HG02973 (cell line): ENCODE measurements at regions not wholly inside any gene's neighbourhood (a gene's known extent, or its start where the extent isn't known, plus 50 kb on each side); places are given as distances from the start of the nearest gene placed in this dataset.
"Not testable (repeated sequence)": the region's sequence is repeated elsewhere in the genome, so short reads cannot be mapped to it uniquely, and the experiment has no call there.

Experiments
- ATAC-seq: cut with Tn5 transposase; IDR thresholded peaks from one replicate; pipeline ENCODE4 v1.9.1; 2021; ENCODE audit warnings: moderate library complexity; ENCODE audit not compliant: unreplicated experiment

DNA sequence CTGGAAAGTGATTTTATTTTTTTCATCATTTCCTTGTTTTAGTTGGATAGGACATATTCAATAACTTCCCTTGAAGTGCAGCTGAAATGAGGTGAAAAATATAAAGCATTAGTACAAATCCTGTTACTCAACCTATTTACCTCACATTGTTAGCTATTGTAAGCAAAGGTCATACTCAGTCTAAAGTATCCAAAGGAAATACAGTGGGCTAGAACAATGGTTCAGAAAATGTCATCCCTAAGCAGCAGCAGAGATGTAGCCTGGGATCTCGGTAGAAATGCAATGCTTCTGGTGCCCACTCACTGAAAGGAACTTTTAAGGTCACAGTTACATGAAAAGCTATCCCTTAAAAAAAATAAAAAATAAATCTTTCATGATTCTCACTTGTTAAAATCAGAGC is 300.6 kb downstream of the PPP4R3C start:
- ATAC-seq, result no peak

DNA sequence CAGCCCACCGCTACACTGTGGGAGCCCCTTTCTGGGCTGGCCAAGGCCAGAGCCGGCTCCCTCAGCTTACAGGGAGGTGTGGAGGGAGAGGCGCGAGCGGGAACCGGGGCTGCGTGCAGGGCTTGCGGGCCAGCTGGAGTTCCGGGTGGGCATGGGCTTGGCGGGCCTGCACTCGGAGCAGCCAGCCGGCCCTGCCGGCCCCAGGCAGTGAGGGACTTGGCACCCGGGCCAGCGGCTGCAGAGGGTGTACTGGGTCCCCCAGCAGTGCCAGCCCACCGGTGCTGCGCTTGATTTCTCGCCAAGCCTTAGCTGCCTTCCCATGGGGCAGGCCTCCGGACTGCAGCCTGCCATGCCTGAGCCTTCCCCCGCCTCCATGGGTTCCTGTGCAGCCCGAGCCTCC is 306.2 kb downstream of the PPP4R3C start:
- ATAC-seq, result not testable (repeated sequence)

DNA sequence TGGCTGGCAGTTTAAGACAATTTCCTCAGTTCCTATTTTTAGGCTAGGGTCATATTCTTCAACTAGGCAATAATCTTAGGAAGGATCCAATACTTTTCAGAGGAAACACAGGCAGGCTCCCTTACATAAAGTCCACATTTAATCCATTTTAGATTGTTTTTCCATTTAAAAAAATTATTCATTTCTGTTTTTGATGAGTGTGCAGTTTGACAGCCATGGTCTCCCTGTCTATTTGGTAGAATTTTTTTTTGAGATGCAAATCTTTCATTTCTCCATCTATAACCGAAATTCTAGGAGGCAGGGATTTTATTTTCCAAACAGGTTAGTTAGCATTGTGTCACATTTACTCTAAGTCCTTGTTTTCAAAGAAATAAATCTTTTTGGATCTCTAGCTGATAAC is 326.8 kb downstream of the PPP4R3C start:
- ATAC-seq, result no peak

DNA sequence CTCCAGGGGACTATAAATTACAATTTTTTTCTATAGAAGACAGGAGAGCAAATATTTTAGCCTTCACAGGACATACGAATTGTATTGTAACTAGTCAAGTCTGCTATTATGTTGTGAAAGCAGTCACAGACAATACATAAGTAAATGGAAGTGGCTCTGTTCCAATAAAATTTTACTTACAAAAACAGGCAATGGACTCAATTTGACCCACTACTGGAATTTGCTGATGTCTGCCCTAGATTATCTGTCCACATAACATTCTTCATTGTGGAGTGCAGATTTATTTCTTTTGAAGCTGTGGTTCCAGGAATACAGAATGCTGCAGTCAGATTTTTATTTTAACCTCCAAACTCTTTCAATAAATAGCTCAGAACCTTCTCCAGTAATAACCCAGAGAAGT is 330.3 kb downstream of the PPP4R3C start:
- no peak for ATAC-seq

DNA sequence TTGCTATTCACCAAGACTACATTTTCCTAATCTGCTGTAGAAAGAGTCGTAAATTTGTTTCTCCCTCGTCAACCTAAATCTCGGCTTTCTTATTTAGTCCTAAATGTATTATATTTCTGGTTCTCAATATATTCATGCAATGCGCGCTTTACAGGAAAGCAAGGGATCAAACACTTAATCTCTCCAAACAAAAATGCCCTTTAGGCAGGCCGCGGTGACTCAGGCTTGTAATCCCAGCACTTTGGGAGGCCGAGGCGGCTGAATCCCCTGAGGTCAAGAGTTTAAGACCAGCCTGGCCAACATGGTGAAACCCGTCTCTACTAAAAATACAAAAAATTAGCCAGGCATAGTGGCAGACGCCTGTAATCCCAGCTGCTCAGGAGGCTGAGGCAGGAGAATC is 376.0 kb downstream of the PPP4R3C start:
- ATAC-seq, result not testable (repeated sequence)

DNA sequence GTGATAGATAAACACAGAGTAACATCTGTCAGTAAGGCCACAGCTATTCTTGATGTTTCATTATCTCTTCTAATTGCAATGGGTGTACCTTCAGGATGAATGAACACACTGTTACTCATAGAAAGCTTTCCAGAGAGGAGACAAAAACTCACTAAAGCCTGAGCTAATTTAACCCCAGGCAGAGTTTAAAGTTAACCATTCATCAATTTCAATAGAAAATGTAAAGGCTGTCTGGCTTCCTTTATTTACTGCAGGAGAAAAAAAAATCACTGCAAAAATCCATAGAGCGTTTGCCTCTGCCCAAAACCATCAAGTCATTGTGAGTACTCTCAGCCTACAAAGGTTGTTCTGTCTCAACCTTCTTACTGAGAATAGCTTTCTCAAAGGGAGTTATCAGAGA is 376.9 kb downstream of the PPP4R3C start:
- no peak for ATAC-seq

DNA sequence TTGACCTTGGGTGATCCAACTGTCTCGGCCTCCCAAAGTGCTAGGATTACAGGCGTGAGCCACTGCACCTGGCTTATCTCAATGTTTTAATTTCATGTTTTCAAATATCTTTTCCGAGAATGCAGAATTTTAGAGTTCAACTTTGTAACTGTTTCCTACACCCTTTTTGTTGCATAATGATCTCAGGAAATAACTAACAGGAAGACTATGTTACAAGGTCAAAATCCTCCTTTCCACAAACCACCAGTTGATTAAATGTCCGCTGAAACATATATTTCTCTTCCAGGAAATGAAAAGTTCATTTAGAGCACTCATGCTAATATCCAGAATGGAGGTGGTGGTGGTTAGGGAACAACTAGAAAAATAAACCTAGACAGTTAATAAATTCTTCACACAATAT is 377.8 kb downstream of the PPP4R3C start:
- ATAC-seq, result no peak

DNA sequence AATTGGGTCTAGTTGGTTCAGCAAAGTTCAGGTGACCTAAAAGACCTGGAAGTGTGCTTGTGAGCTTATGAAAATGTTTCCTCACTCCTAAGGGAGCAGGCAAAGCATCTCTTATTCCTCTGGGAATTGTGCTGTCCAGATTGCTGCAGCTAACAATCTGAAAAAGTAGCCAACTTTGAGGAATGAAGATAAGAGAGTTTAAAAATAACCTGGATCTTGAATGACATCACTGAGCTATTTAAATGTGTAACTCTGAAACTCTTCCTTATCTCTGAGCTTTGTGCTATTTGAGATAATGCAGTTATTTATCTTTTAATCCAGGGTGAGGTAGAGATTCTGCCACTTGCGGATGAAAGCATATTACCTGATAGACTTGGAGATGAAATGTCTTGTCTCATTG is 384.8 kb downstream of the PPP4R3C start:
- no peak for ATAC-seq

DNA sequence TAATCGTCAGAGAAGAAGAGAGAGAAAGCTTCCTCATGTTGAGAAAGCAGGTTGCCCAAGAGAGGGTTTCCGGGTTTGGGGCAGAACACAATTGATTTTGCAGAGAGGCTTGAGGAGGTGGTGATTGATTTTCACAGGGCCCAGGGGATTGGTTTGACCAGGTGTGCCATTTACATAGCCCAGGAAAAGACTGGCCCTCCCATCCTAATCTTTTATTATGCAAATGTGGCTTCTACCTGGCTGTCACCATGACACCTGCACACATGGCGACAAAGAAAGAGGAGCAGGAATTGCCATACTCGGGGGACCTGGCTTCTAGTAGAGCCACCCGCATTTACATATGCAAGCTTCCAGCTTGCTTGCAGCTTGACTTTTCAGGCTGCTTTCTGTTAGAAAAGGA is 405.3 kb downstream of the PPP4R3C start:
- ATAC-seq, result no peak

DNA sequence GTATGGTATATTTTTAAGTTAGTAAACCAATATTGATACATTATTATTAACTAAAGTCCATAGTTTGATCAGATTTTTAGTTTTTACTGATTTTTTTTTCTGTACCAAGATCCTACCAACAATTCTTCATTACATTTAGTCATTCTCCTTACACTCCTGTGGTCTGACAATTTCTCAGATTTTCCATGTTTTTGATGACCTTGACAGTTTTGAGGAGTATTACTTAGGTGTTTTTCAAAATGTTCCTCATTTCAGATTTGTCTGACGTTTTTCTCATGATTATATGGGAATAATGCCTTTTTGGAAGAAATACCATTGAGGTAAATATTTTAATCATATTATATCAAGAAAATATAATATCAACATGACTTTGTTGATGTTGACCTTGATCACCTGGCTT is 423.8 kb downstream of the PPP4R3C start:
- no peak for ATAC-seq

DNA sequence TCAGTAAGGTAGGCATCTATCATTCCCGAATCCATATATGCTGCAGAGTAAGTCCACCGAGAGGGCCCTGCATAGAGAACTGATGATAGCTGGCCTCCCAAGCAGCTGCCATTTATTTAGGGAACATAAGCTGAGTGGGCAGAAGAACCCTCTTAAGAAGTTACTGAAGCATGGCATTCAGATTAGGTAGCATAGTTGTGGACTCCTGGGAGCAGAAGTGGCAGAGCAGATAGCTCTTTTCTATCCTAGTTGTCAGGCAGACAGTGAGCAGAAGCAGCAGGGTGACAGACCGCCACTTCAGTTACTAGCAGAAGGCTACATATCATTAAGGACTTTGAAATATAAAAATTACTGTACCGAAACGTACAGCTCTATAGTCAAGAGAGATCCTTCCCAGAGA is 454.7 kb downstream of the PPP4R3C start:
- ATAC-seq, result no peak

DNA sequence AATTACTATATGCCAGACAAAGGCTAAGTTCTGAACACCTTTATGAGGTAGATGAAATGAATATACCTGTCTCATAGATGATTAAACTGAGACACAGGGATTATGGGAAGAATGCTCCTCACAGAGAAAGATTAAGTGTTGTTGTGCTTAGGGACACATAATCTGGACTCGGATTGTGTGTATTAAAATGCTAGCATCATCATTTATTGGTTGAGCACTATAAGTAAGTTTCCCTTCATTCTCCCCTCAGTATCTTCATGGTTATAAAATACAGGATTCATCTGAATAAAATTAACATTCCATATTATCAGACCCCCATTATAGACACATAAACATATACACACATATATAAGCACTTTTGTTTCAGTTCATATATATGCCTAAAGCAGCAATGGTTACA is 463.5 kb downstream of the PPP4R3C start:
- ATAC-seq, result no peak

DNA sequence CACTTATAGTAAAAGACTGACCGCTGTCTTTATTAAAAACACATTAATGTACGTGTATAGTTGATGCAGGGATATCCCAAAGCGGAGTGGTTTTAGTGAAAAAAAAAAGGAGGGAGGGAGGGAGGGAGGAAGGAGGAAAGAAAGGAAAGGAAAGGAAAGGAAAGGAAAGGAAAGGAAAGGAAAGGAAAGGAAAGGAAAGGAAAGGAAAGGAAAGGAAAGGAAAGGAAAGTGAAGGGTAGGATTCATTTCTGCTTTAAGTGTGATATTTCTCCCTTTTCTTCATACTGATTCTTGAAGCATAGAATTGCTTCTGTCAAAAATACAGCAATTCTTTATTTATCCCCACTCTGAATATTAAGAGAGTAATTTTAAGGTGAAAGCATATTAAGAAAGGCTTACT is 504.9 kb downstream of the PPP4R3C start:
- ATAC-seq, result no peak

DNA sequence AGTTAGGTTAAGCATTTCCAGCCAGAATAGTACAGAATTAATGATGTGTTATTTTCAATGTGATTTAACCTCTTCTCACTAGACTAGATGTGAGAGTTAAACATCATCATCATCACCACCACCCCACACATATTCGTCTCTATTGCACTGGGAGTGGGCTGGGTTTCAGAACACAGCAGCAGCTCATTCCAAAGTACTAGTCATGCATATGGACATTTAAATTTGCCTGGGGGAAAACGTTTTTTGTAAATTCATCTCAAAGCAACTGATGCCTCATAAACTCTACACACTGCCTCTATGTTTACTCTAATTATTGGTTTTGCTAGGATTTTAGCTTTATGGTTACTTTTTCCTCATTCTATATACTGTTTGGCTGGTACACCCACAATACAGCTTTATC is 509.1 kb downstream of the PPP4R3C start:
- ATAC-seq, result no peak

DNA sequence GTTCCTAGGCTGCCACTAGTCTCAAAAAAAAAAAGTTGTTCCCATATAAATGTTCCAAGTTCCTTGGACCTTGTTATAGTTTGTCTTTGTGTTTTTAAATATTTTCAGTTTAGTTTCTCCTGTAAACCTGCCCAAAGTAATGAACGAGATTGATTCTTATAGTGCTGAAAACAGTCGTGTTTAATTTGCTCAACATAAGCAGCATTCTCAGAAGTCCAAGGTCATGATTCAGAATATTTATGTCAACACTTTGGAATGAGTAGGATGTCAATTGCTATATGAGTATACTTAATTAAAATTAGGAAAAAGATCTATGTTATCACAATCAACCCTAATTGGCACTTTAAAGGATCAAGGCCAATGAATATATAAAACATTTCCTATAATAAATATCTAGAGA is 510.9 kb downstream of the PPP4R3C start:
- ATAC-seq, result no peak

DNA sequence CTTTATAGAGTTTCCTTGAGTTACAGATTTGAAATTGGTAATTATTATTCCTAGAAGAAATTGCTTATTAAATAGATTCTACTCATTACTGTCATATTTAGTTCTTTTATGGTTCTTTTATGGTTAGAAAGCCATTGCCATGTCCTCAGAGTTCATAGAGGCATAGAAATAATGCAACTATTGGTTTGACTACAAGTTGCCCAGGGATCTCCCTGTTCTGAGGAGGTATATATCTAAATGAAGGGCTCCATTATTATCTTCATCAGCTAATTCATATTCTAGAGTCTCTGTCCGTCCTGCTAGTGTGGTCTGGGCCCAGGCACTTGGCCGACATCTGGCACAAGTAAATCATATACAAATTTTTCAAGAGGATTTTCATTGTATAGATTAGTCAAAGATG is 535.7 kb downstream of the PPP4R3C start:
- ATAC-seq, result no peak

DNA sequence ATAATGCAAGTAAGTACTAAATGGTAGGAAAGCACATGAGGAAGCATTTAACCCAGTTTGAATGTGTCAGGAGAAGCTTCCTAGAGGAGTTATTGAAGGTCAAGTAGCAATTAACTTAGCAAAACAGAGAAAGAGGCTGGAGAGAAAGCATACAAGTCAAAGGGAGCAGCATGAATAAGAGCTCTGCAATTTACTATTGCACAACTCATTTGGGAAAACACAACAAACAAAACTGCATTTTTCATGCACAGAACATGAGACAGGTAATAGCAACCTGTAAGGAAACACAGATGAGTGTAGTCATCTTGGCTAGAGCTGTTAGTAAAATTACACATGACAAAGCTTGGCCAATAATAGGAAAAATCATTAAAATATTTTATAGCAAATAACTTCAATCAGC is 538.1 kb downstream of the PPP4R3C start:
- no peak for ATAC-seq

DNA sequence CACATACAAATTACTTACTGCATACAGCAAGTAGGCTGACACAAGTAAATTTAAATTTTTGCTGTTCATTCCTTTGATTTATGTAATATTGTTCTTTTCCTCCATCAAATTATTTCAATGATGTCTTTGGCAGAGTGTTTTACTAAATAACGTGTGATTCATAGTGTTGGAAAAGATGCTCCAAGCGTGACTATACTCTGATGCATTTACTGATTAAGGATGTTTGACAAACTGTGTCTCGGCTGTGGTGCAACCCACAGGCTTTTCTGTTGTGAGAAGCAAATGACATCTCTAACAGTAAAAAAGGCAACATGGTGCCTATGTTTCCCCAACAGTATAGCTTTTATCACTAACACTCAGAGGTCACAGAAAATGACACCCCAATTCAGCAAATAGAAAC is 540.9 kb downstream of the PPP4R3C start:
- no peak for ATAC-seq

DNA sequence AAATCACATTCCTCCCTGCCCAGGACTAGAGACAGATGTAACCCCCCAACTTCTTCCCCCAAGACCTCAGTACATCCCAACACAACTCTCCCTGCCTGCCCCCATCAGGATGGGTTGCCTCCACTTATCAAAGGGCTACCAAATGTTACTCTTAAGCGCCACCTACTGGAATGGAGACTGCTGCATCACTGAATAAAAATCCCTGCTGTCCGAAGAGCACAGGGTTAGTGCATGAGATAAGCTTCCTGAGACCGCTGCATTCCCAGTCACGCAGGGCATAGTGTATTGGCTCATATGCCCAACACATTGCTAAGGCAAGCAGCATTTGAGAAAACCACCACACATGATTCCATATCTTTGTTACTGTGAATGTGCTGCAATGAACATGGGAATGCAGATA is 544.5 kb downstream of the PPP4R3C start:
- no peak for ATAC-seq

DNA sequence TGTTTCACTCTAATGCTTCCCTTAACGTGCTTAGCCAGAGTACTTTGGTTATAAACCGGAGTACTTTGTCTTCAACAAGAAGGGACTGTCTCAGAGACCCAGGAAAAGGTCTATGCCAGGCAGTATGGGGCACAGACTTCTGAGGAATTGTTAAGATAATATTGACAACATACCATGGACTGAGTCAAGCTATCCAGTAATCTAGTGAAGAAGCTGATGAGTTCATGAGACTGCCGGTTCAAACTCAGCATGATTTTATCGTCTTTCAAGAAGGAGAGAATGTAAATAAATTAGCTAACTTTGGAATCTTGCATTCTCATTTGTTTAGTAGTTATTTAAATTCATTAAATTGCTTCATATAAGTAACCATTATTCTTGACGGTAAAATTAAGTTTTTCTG is 546.1 kb downstream of the PPP4R3C start:
- ATAC-seq, result no peak

DNA sequence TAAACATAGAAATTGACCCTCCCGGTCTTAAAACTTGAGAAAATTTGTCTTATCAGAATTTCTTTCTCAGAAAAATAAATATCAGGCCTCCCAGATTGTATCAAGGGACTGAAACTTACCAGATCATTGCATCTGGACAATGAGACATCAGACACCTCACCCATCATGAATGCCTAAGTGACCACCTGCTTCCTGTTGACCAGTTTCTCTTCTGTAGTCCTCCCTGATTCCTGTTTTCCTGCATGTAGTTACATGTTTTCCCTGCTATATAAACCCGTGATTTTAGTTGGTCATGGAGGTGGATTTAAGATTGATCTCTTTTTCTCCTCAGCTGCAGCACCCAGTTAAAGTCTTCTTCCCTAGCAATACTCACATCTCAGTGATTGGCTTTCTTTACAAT is 548.1 kb downstream of the PPP4R3C start:
- ATAC-seq, result no peak

DNA sequence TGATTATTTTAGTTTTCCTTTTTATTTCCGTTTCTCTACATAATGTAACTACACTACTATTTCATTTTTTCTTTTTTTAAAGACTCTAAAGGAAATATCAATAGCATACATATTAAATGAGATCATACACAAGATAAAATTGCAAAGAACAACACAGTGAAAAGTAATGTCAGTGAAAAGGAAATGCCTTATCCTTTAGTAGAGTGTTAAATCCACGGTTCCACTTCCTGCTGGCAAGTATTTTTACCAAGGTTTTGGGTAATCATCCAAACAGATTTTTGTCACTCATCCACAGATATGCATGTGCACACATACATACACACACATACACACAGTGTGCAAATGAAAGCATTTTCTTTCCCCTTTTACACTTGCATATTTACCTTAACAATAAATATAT is 548.9 kb downstream of the PPP4R3C start:
- ATAC-seq, result no peak

DNA sequence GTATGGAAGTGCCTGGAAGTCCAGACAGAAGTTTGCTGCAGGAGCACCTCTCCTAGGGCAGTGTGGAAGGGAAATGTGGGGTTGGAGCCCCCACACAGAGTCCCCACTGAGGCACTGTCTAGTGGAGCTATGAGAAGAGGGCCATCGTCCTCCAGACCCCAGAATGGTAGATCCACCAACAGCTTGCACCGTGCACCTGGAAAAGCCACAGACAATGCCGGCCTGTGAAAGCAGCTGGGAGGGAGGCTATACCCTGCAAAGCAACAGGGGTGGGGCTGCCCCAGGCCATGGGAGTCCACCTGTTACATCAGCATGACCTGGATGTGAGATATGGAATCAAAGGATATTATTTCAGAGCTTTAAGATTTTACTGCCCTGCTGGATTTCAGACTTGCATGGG is 551.4 kb downstream of the PPP4R3C start:
- not testable (repeated sequence) for ATAC-seq

DNA sequence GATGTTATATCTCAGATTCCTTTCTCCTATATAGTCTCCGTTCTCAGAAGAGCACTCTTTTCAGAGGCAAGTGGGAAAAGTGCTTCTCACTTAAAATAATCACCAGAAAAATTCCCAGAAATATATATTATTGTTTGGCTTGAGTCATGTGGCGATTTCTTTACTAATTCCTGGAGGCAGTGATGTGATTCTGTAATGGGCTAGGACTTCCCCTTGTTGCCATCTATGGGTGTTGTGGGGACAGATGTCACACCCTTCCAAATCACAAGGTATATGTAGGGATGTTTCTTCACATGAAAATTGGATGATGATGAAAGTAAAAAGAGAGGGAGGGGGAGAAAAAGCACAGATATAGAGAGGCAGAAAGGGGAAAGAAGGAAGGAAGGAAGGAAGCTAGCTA is 553.4 kb downstream of the PPP4R3C start:
- ATAC-seq, result no peak
